ENCODE measurements at regions not wholly inside any gene's neighbourhood (a gene's known extent, or its start where the extent isn't known, plus 50 kb on each side); places are given as distances from the start of the nearest gene placed in this dataset.
A peak's percentile ranks its signal among the peaks of the same experiment; 100 is the strongest.

DNA sequence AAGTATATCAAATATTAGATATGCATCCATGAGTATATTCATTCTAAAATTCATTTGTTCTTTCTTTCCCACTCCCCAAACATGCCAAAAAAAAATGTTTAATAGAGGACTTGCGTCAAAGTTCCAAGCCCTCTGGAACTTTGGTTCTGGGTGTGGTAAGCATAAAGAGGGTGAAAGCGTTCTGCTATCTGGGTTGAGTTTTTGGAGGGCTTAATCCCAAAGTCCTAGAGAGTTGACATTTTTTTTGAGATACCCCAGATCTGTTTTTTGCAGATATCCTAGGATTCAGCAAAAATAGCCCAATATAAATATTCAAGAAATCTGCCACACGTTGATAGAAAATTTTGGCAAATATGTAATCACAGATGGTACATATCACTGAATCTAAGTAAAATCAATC lies 424.3 kb upstream of the CBLB start:
- H3K36me3 ChIP-seq: no peaks in the 10 kb centered on the region
- intact Hi-C loops (cut with DNase I; ENCODE audit: low total_unique reads): no loop called here
- no peak for ATAC-seq

DNA sequence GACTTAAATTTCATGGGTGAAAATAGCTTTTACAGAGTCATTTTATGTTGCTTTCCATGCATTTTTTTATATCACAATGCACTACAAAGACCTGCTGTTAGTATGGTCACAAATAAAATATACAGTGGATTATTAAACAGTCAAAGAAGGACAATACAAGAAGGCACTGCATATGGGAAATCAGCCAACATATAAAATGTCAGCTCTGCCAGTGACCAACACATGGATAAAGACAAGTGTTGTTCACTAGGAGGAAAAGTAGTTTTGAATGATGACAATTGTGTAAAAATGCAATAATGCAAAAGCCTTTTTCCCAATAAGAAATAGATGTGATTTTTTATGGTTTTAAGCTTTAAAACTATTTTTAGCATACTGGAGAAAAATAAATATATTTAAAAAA lies 425.3 kb upstream of the CBLB start:
- no peak for DNase-seq
- no peaks in the 10 kb centered on the region for H3K9me3 ChIP-seq
- no peak overlapping the region for H3K4me3 ChIP-seq
- TF ChIP-seq POLR2A (IDR thresholded peaks at IDR 0.05): no peak
- no peak for TF ChIP-seq CTCF (IDR thresholded peaks at IDR 0.05 in 4 of 5, conservative IDR thresholded peaks at IDR 0.05 in 1 of 5)
- ATAC-seq: no peak
- no peak overlapping the region for H3K27ac ChIP-seq
- H3K36me3 ChIP-seq: no peaks in the 10 kb centered on the region
- no peaks in the 10 kb centered on the region for H3K27me3 ChIP-seq
- in situ Hi-C loops (cut with MboI; ENCODE audit: low sequenced_read_pairs in 4 of 4) (no loop called here), intact Hi-C loops (cut with DNase I; ENCODE audit: low total_unique reads) (no loop called here)
- peaks cover 0 to 10% of the 10 kb centered on the region in 2 donors for H3K4me1 ChIP-seq

More for the DNA sequence above, 424.3 kb upstream of the CBLB start:
- Histone ChIP-seq H3K4me1 (peaks cover 0 to 10% of the 10 kb centered on the region in 2 donors), H3K9me3 (no peaks in the 10 kb centered on the region), H3K4me3 (no peak overlapping the region), H3K27me3 (no peaks in the 10 kb centered on the region), H3K27ac (no peak overlapping the region)
- in situ Hi-C loops (cut with MboI; ENCODE audit: low sequenced_read_pairs in 4 of 4): no loop called here
- TF ChIP-seq CTCF (IDR thresholded peaks at IDR 0.05 in 4 of 5, conservative IDR thresholded peaks at IDR 0.05 in 1 of 5) (no peak), POLR2A (IDR thresholded peaks at IDR 0.05) (no peak)
- DNase-seq: no peak

DNA sequence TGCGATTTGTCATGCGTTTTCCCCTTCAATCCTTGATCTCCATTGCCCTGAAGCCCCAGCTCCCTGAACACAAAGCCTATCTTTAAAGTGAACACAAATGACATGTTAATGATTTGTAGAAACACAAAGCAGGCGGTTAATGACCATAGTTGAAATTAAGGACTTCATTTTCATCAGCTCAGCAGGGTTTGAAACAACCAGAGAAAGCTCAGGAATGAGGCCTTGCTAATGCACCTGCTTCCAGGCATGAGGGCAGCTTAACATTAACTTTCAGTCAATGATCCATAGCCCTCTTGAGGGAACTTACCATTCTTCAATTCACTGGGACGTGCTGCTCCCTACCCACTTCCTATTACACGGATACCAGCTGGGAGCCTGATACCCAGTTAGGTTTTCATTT lies 427.2 kb upstream of the CBLB start:
- in situ Hi-C loops (cut with MboI; ENCODE audit: low sequenced_read_pairs in 4 of 4) (no loop called here), intact Hi-C loops (cut with DNase I; ENCODE audit: low total_unique reads) (no loop called here)
- TF ChIP-seq POLR2A (IDR thresholded peaks at IDR 0.05) (no peak), CTCF (IDR thresholded peaks at IDR 0.05 in 4 of 5, conservative IDR thresholded peaks at IDR 0.05 in 1 of 5) (no peak)

GRCh38 chr3:106299300-106300098 lies 430.7 kb upstream of the CBLB start:
- Histone ChIP-seq H3K4me3 (no peak overlapping the region), H3K27me3 (no peaks in the 10 kb centered on the region), H3K27ac (no peak overlapping the region), H3K9me3 (no peaks in the 10 kb centered on the region), H3K36me3 (no peaks in the 10 kb centered on the region), H3K4me1 (no peaks in the 10 kb centered on the region)
- DNase-seq: no peak
- intact Hi-C loops (cut with DNase I; ENCODE audit: low total_unique reads) (no loop called here), in situ Hi-C loops (cut with MboI; ENCODE audit: low sequenced_read_pairs in 4 of 4) (no loop called here)
- peak; percentile 36 to 73 for ATAC-seq
- TF ChIP-seq CTCF (IDR thresholded peaks at IDR 0.05 in 4 of 5, conservative IDR thresholded peaks at IDR 0.05 in 1 of 5) (no peak), POLR2A (IDR thresholded peaks at IDR 0.05) (no peak)

More for the DNA sequence above, 427.2 kb upstream of the CBLB start:
- no peak for ATAC-seq
- H3K4me1 ChIP-seq: peaks cover 0 to 10% of the 10 kb centered on the region in 2 donors
- DNase-seq: no peak
- no peak overlapping the region for H3K27ac ChIP-seq
- H3K27me3 ChIP-seq: no peaks in the 10 kb centered on the region
- H3K9me3 ChIP-seq: no peaks in the 10 kb centered on the region
- H3K36me3 ChIP-seq: no peaks in the 10 kb centered on the region
- H3K4me3 ChIP-seq: no peak overlapping the region
